ENCODE measurements at regions not wholly inside any gene's neighbourhood (a gene's known extent, or its start where the extent isn't known, plus 50 kb on each side); places are given as distances from the start of the nearest gene placed in this dataset.

GRCh38 chr21:15935530-15935929 is 205.7 kb downstream of the USP25 start:
- TF ChIP-seq, protein P1, sequence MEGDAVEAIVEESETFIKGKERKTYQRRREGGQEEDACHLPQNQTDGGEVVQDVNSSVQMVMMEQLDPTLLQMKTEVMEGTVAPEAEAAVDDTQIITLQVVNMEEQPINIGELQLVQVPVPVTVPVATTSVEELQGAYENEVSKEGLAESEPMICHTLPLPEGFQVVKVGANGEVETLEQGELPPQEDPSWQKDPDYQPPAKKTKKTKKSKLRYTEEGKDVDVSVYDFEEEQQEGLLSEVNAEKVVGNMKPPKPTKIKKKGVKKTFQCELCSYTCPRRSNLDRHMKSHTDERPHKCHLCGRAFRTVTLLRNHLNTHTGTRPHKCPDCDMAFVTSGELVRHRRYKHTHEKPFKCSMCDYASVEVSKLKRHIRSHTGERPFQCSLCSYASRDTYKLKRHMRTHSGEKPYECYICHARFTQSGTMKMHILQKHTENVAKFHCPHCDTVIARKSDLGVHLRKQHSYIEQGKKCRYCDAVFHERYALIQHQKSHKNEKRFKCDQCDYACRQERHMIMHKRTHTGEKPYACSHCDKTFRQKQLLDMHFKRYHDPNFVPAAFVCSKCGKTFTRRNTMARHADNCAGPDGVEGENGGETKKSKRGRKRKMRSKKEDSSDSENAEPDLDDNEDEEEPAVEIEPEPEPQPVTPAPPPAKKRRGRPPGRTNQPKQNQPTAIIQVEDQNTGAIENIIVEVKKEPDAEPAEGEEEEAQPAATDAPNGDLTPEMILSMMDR (IDR thresholded peaks at IDR 0.05), result no peak
- no peak for TF ChIP-seq POLR2A (IDR thresholded peaks at IDR 0.05)
